Umbilical cord (tissue), 1 donor: ENCODE measurements at regions not wholly inside any gene's neighbourhood (a gene's known extent, or its start where the extent isn't known, plus 50 kb on each side); places are given as distances from the start of the nearest gene placed in this dataset.
"Not testable (repeated sequence)": the region's sequence is repeated elsewhere in the genome, so short reads cannot be mapped to it uniquely, and the experiment has no call there.

Source experiments
- DNase-seq: peaks from one replicate; pipeline ENCODE4 v3.0.0-alpha.2; 2015; ENCODE audit warnings: low spot score

GRCh38 chr13:33340631-33341030 is 55.1 kb upstream of the STARD13 start:
- DNase-seq, result peak; percentile 59

GRCh38 chr13:33341861-33342452 is 56.4 kb upstream of the STARD13 start:
- no peak for DNase-seq

GRCh38 chr13:33345842-33346241 is 60.3 kb upstream of the STARD13 start:
- no peak for DNase-seq

- no peak for DNase-seq
Measured at GRCh38 chr13:33347861-33348260, 62.3 kb upstream of the STARD13 start.

- no peak for DNase-seq
Measured at GRCh38 chr13:33348366-33348765, 62.8 kb upstream of the STARD13 start.

- DNase-seq, result no peak
Measured at GRCh38 chr13:33349288-33349985, 63.9 kb upstream of the STARD13 start.

GRCh38 chr13:33349986-33350826 is 64.7 kb upstream of the STARD13 start:
- DNase-seq, result peak; percentile 60

- DNase-seq, result peak; percentile 68
Measured at GRCh38 chr13:33351319-33351718, 65.8 kb upstream of the STARD13 start.

- DNase-seq, result no peak
Measured at GRCh38 chr13:33352041-33352440, 66.5 kb upstream of the STARD13 start.

GRCh38 chr13:33352526-33352925 is 67.0 kb upstream of the STARD13 start:
- no peak for DNase-seq

- DNase-seq, result peak; percentile 50
Measured at GRCh38 chr13:33353210-33353609, 67.7 kb upstream of the STARD13 start.

- no peak for DNase-seq
Measured at GRCh38 chr13:33353646-33354045, 68.1 kb upstream of the STARD13 start.

GRCh38 chr13:33355201-33355895 is 69.8 kb upstream of the STARD13 start:
- no peak for DNase-seq

- DNase-seq, result not testable (repeated sequence)
Measured at GRCh38 chr13:33358076-33358475, 72.5 kb upstream of the STARD13 start.

GRCh38 chr13:33362986-33363727 is 77.6 kb upstream of the STARD13 start:
- peak; percentile 27 for DNase-seq

GRCh38 chr13:33364192-33364591 is 78.6 kb upstream of the STARD13 start:
- no peak for DNase-seq

GRCh38 chr13:33366469-33367062 is 81.0 kb upstream of the STARD13 start:
- peak; percentile 38 for DNase-seq

GRCh38 chr13:33367171-33367895 is 81.8 kb upstream of the STARD13 start:
- no peak for DNase-seq

- DNase-seq, result peak; percentile 38
Measured at GRCh38 chr13:33367926-33368325, 82.4 kb upstream of the STARD13 start.

- DNase-seq, result no peak
Measured at GRCh38 chr13:33369073-33369472, 83.5 kb upstream of the STARD13 start.
